CD4-positive, alpha-beta T cell treated with Interleukin-21 for 1 hour (primary cell): ENCODE measurements at regions not wholly inside any gene's neighbourhood (a gene's known extent, or its start where the extent isn't known, plus 50 kb on each side); places are given as distances from the start of the nearest gene placed in this dataset.

ENCODE experiments used
- DNase-seq: peaks from one replicate; pipeline ENCODE4 v3.0.0-alpha.2; 2020

DNA sequence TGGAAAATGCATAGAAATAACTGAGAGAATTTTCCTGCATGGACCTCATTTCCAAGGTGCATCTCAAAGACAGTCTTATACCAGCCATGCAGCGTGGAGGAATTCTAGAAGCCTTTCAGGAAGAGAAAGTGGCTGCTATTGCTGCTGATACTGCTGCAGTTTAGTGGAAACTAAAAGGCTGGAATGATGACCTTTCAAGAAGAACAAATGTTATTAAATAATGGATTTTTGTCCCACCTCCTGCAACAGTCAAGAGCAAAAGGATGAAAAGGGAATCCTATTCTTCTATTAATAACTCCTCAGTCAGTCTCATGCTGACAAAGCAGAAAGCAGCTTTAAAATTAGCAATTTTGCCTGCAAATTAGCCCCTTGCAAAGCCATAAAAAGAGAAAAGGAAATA is 68.2 kb upstream of the C1orf87 start:
- DNase-seq: no peak

DNA sequence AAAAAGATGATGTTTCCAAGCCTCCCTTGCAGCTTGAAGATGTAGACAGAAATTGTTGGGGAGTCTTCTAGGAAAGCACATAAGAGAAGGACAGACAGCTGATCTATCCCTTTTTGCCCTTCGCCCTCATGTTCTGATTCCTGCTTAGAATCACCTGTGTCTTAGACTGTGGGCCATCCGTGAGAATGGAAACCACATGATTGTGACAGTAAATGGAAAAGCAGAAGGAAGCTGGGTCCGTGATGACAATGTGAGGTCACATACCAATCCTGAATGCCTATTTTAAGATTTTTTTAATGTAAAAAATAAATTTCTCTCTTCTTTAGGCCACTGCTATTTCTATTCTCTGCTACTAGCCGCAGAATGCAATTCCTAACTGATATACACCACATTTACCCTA is 67.7 kb upstream of the C1orf87 start:
- DNase-seq: no peak

DNA sequence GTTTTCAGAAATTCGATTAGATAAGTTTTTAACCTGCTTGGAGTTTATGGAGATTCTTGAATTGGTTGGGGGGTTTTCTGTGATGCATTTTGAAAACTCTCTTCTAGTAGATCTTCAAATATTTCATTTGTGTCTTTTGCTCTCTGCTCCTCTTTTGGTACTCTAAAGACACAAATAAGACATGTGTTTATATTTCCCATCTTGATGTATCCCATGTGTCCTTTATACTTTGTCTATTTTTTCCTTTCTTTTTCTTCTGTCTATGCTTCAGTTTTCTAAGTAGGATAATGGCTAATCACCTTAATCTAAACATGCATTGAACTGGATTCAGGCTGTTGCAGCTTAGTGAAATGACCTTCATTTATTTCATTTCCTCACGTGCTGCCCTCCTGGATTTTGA is 63.8 kb upstream of the C1orf87 start:
- no peak for DNase-seq

DNA sequence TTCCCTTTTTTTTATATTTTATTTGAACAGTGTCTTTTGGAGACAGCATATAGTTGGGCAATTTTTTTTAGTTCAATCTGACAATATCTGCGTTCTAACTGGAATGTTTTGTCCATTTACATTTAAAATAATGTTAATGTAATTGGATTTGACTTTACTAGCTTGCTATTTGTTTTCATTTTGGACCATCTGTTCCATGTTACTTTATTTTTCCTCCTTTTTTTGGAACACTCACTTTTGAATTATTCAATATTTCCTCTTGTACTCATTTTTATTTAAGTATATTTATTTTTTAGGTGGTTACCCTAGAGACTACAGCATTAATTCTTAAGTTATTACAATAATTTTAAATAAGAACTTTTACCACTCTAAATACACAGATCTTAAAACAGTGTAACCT is 62.8 kb upstream of the C1orf87 start:
- DNase-seq: no peak

DNA sequence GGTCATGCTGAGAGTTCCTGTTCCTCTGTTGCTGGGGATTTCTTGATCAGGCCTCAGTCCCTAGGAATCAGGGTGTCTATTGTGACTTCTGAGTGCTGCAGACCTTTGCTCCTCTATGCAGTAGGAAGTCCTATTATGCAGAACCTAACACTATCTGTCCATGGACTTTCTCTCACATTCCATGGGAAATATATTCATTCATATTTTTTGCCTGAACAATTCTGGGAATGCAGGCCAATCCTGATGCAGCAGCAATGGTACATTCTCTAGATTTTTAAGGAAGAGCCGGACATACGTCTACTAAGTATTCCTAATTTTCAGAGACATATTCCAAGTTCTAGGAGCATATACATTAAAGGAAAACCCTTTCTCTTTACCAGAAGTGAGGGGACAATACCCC is 61.1 kb upstream of the C1orf87 start:
- DNase-seq: no peak

DNA sequence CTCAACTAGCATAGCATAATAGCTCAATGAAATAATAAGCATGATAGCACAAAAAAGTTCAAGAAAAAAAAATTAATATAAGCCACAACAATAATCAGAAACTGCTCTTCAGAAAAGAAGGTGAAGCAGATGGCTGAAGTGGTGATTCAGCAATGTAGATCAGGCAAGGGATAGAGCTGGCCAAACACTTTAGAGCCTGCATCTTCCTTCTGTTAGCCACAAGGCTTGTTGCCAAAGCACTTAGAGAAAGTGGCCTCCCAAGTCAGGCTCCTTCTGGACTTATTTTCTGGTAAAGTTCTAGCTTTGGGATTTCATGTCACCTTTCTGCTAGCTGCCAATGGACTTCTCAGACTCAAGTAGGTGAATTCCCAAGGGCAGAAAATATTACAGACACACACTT is 60.3 kb upstream of the C1orf87 start:
- no peak for DNase-seq

DNA sequence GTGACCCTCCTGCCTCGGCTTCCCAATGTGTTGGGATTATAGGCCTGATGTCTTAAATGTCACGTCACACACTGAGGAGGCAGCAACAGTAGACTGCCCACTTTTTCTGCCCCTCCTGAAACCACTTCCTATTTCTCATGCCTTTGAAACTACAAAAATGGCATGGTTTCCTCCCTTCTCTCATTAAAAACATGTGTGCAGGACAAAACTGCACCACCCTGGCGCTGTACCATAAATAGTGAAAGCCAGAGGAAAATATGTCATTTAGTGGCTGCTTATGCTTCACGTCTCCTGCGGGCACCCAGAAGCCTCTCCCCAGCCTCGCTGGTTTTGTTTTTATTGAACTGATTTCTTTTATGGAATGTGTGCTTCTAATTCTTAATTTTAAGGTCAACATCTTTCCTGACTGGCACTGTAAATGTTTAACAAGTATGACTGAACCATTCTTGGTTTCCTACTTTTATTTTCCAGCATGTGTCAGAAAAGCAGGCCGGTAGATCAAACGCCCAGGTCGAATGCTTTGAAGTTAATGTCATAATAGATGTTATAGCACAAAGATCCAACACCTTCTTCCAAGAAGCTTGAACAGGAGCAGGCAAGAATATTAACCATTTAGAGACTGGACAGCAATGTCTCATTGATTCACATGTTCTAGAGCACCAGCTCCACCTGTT is 59.6 kb upstream of the C1orf87 start:
- no peak for DNase-seq

DNA sequence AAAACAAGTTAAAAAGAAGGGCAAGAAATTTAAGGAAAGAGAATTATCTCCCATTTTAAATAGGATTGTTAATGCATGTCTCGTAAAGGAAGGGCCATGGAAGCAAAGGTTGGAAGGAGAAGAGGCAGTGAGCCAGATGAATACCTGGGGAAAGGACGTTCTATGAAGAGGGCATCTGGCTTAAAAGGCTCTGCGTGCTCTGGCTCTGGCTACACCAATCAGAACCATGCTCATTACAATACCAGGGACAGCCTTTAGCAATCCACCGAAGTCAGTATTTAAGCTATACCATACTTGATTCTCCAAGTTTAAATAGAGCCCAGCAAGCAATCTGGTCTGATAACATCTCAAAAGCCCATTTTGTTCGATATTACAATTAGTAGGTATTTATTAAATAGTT is 58.5 kb upstream of the C1orf87 start:
- no peak for DNase-seq

DNA sequence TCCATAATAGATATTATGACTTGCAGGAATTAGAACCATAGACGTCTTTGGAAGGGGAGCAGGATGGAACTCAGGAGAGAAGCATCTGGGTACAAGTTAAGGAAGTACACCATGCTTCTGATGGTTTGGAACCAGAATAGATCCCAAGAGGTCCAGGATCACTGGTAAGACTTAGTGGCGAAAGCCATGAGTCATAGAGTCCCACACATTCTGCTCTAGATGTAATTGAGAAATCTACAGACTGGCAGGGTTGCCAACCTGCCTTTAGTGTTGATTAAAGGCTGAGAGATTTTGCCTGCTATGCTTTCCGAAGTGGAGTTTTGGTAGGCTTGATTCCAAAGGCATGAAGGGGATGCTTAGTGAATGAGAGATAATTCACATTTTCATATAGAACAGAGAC is 57.1 kb upstream of the C1orf87 start:
- DNase-seq: no peak

DNA sequence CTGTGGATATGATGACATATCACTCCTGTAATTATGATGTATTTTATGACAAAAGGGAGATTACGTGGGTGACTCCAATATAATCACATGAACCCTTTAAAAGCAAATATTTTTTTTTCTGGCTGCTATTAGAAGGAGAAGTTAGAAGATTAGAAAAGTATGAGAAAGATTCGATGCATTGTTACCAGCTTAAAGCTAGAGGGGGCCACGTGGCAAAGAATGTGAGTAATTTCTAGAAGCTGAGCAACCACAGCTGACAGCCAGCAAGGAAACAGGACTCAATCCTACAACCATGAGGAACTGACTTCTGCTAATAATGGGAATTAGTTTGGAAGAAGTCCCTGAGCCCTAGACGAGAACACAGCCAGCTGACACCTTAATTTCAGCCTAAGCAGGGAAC is 56.3 kb upstream of the C1orf87 start:
- no peak for DNase-seq

DNA sequence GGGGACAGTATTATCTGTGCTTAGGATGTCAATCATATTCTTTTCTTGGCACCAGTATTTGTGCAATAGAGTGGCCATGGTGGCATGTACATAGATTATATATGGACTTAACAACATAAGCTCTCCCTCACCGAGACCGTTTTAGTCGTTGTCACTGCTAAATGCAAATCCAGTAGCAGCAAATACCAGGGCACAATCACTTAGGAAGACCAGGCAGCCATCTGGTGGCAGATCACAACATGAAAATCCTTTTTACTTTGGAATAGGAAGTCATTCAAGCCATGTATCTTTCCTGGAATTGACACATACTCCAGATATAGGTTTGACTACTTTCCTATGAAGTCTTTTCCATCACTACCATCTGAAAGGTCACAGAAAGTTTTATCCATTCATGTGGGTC is 53.2 kb upstream of the C1orf87 start:
- DNase-seq: no peak
